ENCODE measurements at regions not wholly inside any gene's neighbourhood (a gene's known extent, or its start where the extent isn't known, plus 50 kb on each side); places are given as distances from the start of the nearest gene placed in this dataset.

GRCh38 chr14:58965601-58966000, 222.9 kb upstream of the DAAM1 start (continued):
- TF ChIP-seq YY1 (IDR thresholded peaks at IDR 0.05; ENCODE audit: low read depth, low read length) (no peak), SRF (IDR thresholded peaks at IDR 0.05; ENCODE audit: low read depth, low read length) (no peak), POLR2A (IDR thresholded peaks at IDR 0.05; ENCODE audit: control extremely low read depth in 1 of 2, low read depth in 2 of 2, low read length in 2 of 2) (no peak)
